ENCODE measurements at regions not wholly inside any gene's neighbourhood (a gene's known extent, or its start where the extent isn't known, plus 50 kb on each side); places are given as distances from the start of the nearest gene placed in this dataset.

DNA sequence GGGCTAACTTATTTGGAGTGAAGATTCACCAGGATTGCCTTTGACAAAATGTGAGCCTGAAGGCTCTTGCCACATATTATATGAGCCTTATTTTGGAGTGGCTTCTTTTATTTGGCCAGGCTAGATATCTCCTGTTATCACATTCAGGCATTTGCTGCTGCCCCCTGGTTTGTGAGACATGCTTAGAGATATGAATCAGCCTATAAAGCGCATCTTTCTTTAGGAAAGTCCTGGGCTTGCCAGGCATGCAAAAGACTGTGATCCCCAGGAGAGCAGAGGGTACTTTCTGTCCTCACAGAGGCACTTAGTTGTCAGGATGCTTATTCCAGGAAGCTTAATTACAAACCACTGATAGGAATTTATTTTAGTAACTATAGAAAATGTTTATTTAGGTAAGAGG is 333.3 kb downstream of the FAT3 start (continued):
- no peak for TF ChIP-seq CHD7 (IDR thresholded peaks at IDR 0.05; ENCODE audit: insufficient replicate concordance, low read length)
- no peak for TF ChIP-seq CREB1 (IDR thresholded peaks at IDR 0.05)
- TF ChIP-seq CTBP2 (IDR thresholded peaks at IDR 0.05; ENCODE audit: borderline replicate concordance, insufficient read depth, insufficient read length, low read length) = no peak
- TF ChIP-seq TEAD4 (IDR thresholded peaks at IDR 0.05; ENCODE audit: low read depth, low read length) = no peak
- TF ChIP-seq KDM5A (IDR thresholded peaks at IDR 0.05; ENCODE audit: low read length) = no peak
- TF ChIP-seq CHD1 (IDR thresholded peaks at IDR 0.05; ENCODE audit: low read depth, low read length) = no peak
